SK-N-MC (cell line): ENCODE measurements at regions not wholly inside any gene's neighbourhood (a gene's known extent, or its start where the extent isn't known, plus 50 kb on each side); places are given as distances from the start of the nearest gene placed in this dataset.

Experiments
- EZH2 ChIP-seq: fragments of 200-600 bp; sonication (generic); IDR thresholded peaks from one replicate; pipeline ENCODE4 v1.6.1; 2017; ENCODE audit warnings: antibody characterized with exemption
- POLR2AphosphoS5 ChIP-seq: IDR thresholded peaks from 2 replicates; pipeline ENCODE4 v1.6.1; 2012; ENCODE audit warnings: mild to moderate bottlenecking, low read depth, low read length, borderline replicate concordance

GRCh38 chr4:14313757-14314156, 686.2 kb upstream of the BOD1L1 start:
- no peak for TF ChIP-seq POLR2AphosphoS5
- no peak for TF ChIP-seq EZH2
